ENCODE measurements at regions not wholly inside any gene's neighbourhood (a gene's known extent, or its start where the extent isn't known, plus 50 kb on each side); places are given as distances from the start of the nearest gene placed in this dataset.

DNA sequence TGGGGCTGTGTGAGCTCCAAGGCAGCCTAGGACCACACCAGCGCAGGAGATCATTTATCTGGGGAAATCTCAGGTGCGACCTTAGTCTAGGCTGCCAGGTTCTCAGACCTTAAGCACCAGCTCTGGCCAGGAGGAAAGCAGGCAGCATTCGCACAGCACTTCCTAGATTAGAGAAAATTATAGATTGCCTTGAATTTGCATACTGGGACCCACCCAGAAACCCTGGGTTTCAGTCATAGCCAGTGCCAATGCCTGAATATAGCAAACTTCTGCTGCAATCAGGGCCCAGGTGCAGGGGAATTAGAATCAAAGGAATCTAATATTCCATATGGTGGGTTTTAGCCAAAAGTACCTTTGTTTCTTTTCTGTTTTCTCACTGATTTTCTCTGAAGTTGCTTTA is 204.3 kb upstream of the CST7 start:
- H3K4me1 ChIP-seq = peaks cover 20 to 64% (median 49%) of the 10 kb centered on the region in 10 experiments
- H4K20me1 ChIP-seq = no peaks in the 10 kb centered on the region
- H3K9ac ChIP-seq = 0 out of 22 replicates have a peak overlapping the region, but pooled peaks of 3 of the 11 experiments have one; percentile 11 to 44 (median 22)
- TF ChIP-seq Cebpa-rat (IDR thresholded peaks at IDR 0.05) = no peak
- no peaks in the 10 kb centered on the region for H3K36me3 ChIP-seq
- H3K27ac ChIP-seq = no peak overlapping the region
- H3K27me3 ChIP-seq = no peaks in the 10 kb centered on the region
- no peak overlapping the region for H3K4me3 ChIP-seq
- H3K4me2 ChIP-seq = peak overlapping the region in 10 of 11 experiments; percentile 45 to 85 (median 62); a peak in 18 of 22 replicates
- no peaks in the 10 kb centered on the region for H3K9me3 ChIP-seq (replicated peaks in 1 of 11)

GRCh38 chr20:24745206-24745605 is 203.9 kb upstream of the CST7 start:
- Histone ChIP-seq H3K36me3 (no peaks in the 10 kb centered on the region), H3K9me3 (replicated peaks in 1 of 11) (no peaks in the 10 kb centered on the region; a peak in 1 of 22 replicates), H3K4me3 (no peak overlapping the region), H3K9ac (peak overlapping the region in 4 of 11 experiments; percentile 4 to 44 (median 16); a peak in 3 of 22 replicates), H3K4me2 (peak overlapping the region in 10 of 11 experiments; percentile 45 to 85 (median 62); a peak in 18 of 22 replicates), H3K4me1 (peaks cover 17 to 60% (median 44%) of the 10 kb centered on the region in 10 experiments), H3K27ac (peak overlapping the region in 2 of 11 experiments; percentile 23 to 63; a peak in 2 of 22 replicates), H3K27me3 (no peaks in the 10 kb centered on the region), H4K20me1 (no peaks in the 10 kb centered on the region)
- no peak for TF ChIP-seq Cebpa-rat (IDR thresholded peaks at IDR 0.05)

DNA sequence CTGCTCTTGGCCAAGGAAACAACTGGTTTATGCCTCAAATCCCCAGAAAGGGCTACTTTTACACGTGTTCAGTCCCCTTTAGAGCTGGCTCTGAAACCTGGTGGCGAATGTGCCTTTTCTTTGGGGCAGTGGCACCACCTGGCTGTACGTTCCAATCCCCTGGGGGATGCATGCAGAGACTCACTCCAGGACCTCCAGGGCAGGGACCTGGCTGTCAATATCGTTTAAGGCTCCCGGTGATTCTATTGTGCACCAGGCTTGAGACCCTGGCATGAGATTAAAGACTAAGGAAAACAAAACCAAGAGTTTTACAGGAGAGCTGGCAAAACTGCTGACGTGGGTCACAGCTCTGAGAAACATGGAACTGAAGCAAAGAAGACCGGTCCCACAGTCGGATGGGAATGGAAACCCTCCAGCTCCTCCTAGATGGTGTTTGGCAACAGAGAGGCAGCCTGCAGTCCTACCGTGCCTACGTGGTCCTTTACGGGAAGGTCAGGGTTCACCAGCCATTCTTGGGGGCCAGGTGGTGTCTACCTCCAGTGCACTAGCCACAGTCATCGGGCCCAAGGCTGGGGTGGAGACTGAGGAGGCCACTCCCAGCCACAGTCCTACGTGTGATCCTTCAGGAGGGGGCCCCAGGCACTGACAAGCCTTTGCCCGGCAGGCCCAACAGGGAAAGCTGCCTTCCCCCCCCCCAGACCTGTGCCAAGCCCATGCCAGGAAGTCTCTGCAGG is 203.3 kb upstream of the CST7 start:
- no peaks in the 10 kb centered on the region for H3K36me3 ChIP-seq

GRCh38 chr20:24746351-24746685 is 202.8 kb upstream of the CST7 start:
- H3K27ac ChIP-seq = peak overlapping the region in 5 of 11 experiments; percentile 17 to 63 (median 41); a peak in 6 of 22 replicates
- H3K4me1 ChIP-seq = peaks cover 17 to 50% (median 37%) of the 10 kb centered on the region in 10 experiments
- no peaks in the 10 kb centered on the region for H3K36me3 ChIP-seq
- no peak overlapping the region for H3K4me3 ChIP-seq
- 0 out of 22 replicates have a peak overlapping the region, but pooled peaks of 1 of the 11 experiments have one; percentile 1 for H3K9ac ChIP-seq
- H3K9me3 ChIP-seq (replicated peaks in 1 of 11) = no peaks in the 10 kb centered on the region; a peak in 1 of 22 replicates
- H4K20me1 ChIP-seq = no peaks in the 10 kb centered on the region
- no peaks in the 10 kb centered on the region for H3K27me3 ChIP-seq
- TF ChIP-seq Cebpa-rat (IDR thresholded peaks at IDR 0.05) = no peak
- peak overlapping the region; percentile 42 to 85 (median 56); a peak in 21 of 22 replicates for H3K4me2 ChIP-seq

More for the DNA sequence above, 203.3 kb upstream of the CST7 start:
- no peaks in the 10 kb centered on the region for H3K27me3 ChIP-seq
- H3K4me2 ChIP-seq = peak overlapping the region; percentile 42 to 85 (median 56); a peak in 21 of 22 replicates
- no peaks in the 10 kb centered on the region for H4K20me1 ChIP-seq
- no peaks in the 10 kb centered on the region; a peak in 1 of 22 replicates for H3K9me3 ChIP-seq (replicated peaks in 1 of 11)
- peak overlapping the region in 5 of 11 experiments; percentile 17 to 63 (median 41); a peak in 7 of 22 replicates for H3K27ac ChIP-seq
- peaks cover 17 to 54% (median 38%) of the 10 kb centered on the region in 10 experiments for H3K4me1 ChIP-seq
- no peak overlapping the region for H3K4me3 ChIP-seq
- peak overlapping the region in 3 of 11 experiments; percentile 4 to 44 (median 22); a peak in 2 of 22 replicates for H3K9ac ChIP-seq
- no peak for TF ChIP-seq Cebpa-rat (IDR thresholded peaks at IDR 0.05)

DNA sequence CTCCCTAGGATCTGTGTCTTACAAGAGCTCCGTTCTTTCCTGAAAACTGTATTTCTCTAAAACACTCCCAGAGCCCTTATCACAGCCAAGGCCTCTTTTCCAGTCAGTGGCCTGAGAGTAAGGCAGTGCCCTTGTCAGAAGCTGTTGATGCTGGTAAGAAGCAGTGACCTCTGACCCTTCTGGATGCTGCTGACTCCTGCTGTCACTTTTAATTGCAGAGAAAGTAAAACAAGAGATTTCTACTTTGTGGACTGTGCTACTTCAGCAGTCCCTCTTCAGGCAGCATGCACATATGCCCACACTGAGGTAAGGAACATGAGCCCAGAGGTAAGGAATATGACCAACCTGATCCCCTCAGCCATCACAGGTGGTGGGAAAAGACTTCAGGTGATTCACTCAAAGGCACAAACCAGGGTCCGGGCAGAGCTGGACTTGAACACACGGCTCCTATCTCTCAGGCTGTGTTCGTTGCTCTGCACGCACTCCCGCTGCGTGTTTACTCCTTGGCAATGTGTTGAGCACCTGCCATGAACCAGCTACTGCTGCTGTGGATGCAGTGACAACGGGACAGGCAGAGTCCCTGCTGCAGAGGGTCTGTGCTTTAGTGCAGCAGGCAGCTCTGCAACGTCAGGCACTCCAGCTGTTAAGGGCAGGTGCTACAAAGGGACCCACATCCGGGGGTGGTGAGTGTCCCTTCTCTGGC is 201.9 kb upstream of the CST7 start:
- H3K9me3 ChIP-seq (replicated peaks in 1 of 11) = no peaks in the 10 kb centered on the region; a peak in 1 of 22 replicates
- no peak for TF ChIP-seq Cebpa-rat (IDR thresholded peaks at IDR 0.05)

DNA sequence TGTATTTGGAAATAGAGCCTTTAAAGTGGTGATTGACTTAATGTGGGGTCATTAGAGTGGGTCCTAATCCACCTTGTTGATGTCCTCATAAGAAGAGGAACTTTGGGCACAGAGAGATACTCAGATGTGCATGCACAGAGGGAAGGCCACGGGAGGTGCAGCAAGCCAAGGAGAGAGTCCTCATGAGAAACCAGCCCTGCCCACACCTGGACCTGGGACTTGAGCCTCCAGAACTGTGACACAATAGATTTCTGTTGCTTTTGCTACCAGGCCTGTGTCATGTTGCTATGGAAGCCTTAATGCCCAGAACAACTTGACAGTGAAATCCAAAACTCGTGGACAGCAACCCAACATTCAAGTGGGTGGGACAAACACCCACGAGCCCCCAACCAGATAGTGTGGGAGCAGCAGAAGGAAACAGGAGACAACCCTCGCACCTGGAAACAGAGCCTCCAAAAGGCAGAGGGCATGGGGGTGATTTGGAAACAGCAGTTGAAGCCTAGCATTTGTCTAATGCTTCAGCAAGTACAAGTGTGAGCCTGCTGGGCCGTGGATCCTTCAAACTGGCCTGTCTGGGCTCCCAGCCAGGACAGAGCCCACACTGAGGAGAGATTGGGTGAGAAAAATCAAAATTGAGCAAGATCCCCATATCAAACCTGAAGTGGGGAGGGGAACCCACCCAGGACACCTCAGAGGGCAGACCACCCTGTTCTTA is 201.0 kb upstream of the CST7 start:
- Histone ChIP-seq H3K27me3 (no peaks in the 10 kb centered on the region), H3K9ac (no peak overlapping the region), H3K27ac (no peak overlapping the region), H3K4me3 (no peak overlapping the region), H3K9me3 (replicated peaks in 1 of 11) (no peaks in the 10 kb centered on the region; a peak in 1 of 22 replicates), H3K4me2 (peak overlapping the region in 5 of 11 experiments; percentile 21 to 85 (median 31); a peak in 10 of 22 replicates), H3K36me3 (no peaks in the 10 kb centered on the region), H3K4me1 (peaks cover 17 to 54% (median 47%) of the 10 kb centered on the region in 10 experiments), H4K20me1 (no peaks in the 10 kb centered on the region)
- TF ChIP-seq Cebpa-rat (IDR thresholded peaks at IDR 0.05) = no peak

More for the DNA sequence above, 201.9 kb upstream of the CST7 start:
- no peak overlapping the region for H3K4me3 ChIP-seq
- H3K27me3 ChIP-seq = no peaks in the 10 kb centered on the region
- no peaks in the 10 kb centered on the region for H3K36me3 ChIP-seq
- peak overlapping the region in 5 of 11 experiments; percentile 21 to 85 (median 76); a peak in 9 of 22 replicates for H3K4me2 ChIP-seq
- H3K27ac ChIP-seq = no peak overlapping the region
- H3K4me1 ChIP-seq = peaks cover 17 to 49% (median 38%) of the 10 kb centered on the region in 10 experiments
- no peaks in the 10 kb centered on the region for H4K20me1 ChIP-seq
- no peak overlapping the region for H3K9ac ChIP-seq

GRCh38 chr20:24751551-24751950 is 197.5 kb upstream of the CST7 start:
- no peak overlapping the region for H3K9ac ChIP-seq
- H3K27ac ChIP-seq = no peak overlapping the region
- peaks cover 24 to 66% (median 61%) of the 10 kb centered on the region in 10 experiments for H3K4me1 ChIP-seq
- H3K27me3 ChIP-seq = no peaks in the 10 kb centered on the region
- no peaks in the 10 kb centered on the region; a peak in 1 of 22 replicates for H3K9me3 ChIP-seq (replicated peaks in 1 of 11)
- H3K4me3 ChIP-seq = no peak overlapping the region
- no peaks in the 10 kb centered on the region for H4K20me1 ChIP-seq
- TF ChIP-seq Cebpa-rat (IDR thresholded peaks at IDR 0.05) = no peak
- H3K36me3 ChIP-seq = no peaks in the 10 kb centered on the region
- H3K4me2 ChIP-seq = no peak overlapping the region

DNA sequence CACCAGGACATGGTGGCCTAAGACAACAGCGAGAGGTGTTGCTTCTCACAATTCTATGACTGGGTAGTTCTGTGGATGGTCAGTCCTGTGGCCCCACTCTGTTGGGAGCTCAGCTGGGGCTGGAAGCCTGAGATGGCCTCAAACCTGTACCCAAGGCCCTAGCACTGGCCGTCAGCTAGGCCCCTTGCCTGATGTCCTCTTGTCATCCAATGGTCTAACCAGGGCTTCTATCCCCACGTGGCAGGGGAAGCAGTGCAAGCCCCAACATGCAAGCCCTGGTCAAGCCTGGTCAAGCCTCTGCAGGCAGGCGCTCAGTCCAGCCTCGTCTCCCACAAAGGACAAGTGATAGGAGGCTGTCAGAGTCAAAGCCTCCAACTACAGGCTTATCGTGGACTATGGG is 196.5 kb upstream of the CST7 start:
- H3K27ac ChIP-seq = peak overlapping the region in 4 of 11 experiments; percentile 11 to 37 (median 28); a peak in 5 of 22 replicates
- H4K20me1 ChIP-seq = no peaks in the 10 kb centered on the region
- TF ChIP-seq Cebpa-rat (IDR thresholded peaks at IDR 0.05) = no peak
- no peaks in the 10 kb centered on the region for H3K27me3 ChIP-seq
- H3K36me3 ChIP-seq = no peaks in the 10 kb centered on the region
- peak overlapping the region in 8 of 11 experiments; percentile 5 to 93 (median 68); a peak in 12 of 22 replicates for H3K4me2 ChIP-seq
- peaks cover 28 to 66% (median 60%) of the 10 kb centered on the region in 10 experiments for H3K4me1 ChIP-seq
- H3K4me3 ChIP-seq = no peak overlapping the region
- H3K9me3 ChIP-seq (replicated peaks in 1 of 11) = no peaks in the 10 kb centered on the region; a peak in 1 of 22 replicates
- no peak overlapping the region for H3K9ac ChIP-seq

All from BLaER1 treated with 17β-estradiol and CSF1 and Interleukin-3, amounts not matched to agents 10 nM and 100 nM (cell line).